ENCODE measurements at regions not wholly inside any gene's neighbourhood (a gene's known extent, or its start where the extent isn't known, plus 50 kb on each side); places are given as distances from the start of the nearest gene placed in this dataset.

GRCh38 chr1:229884765-229885164 is 182.3 kb upstream of the GALNT2 start:
- Histone ChIP-seq H3K4me3 (ENCODE audit: low read depth, low read length) (no peak overlapping the region), H3K27me3 (ENCODE audit: insufficient read depth, low read length) (peaks cover 67% of the 10 kb centered on the region), H3K27ac (ENCODE audit: low read depth, low read length) (no peak overlapping the region), H3K79me2 (ENCODE audit: control insufficient read depth, insufficient read depth, low read length, unreplicated experiment) (no peaks in the 10 kb centered on the region), H3K36me3 (ENCODE audit: insufficient read depth, low read length) (no peaks in the 10 kb centered on the region), H2AFZ (ENCODE audit: low read length, unreplicated experiment) (no peak overlapping the region), H3K4me1 (ENCODE audit: control insufficient read depth, insufficient read depth, low read length, unreplicated experiment) (no peaks in the 10 kb centered on the region)

GRCh38 chr1:229885568-229886495 is 181.2 kb upstream of the GALNT2 start:
- no peaks in the 10 kb centered on the region for H3K36me3 ChIP-seq (ENCODE audit: insufficient read depth, low read length)
- H3K79me2 ChIP-seq (ENCODE audit: control insufficient read depth, insufficient read depth, low read length, unreplicated experiment), result no peaks in the 10 kb centered on the region
- no peak overlapping the region for H3K27ac ChIP-seq (ENCODE audit: low read depth, low read length)
- no peaks in the 10 kb centered on the region for H3K4me1 ChIP-seq (ENCODE audit: control insufficient read depth, insufficient read depth, low read length, unreplicated experiment)
- no peak overlapping the region for H3K4me3 ChIP-seq (ENCODE audit: low read depth, low read length)
- H3K27me3 ChIP-seq (ENCODE audit: insufficient read depth, low read length), result peaks cover 58% of the 10 kb centered on the region
- H2AFZ ChIP-seq (ENCODE audit: low read length, unreplicated experiment), result no peak overlapping the region

- Histone ChIP-seq H3K4me1 (ENCODE audit: control insufficient read depth, insufficient read depth, low read length, unreplicated experiment) (no peaks in the 10 kb centered on the region), H3K4me3 (ENCODE audit: low read depth, low read length) (no peak overlapping the region), H2AFZ (ENCODE audit: low read length, unreplicated experiment) (no peak overlapping the region), H3K79me2 (ENCODE audit: control insufficient read depth, insufficient read depth, low read length, unreplicated experiment) (no peaks in the 10 kb centered on the region), H3K36me3 (ENCODE audit: insufficient read depth, low read length) (no peaks in the 10 kb centered on the region), H3K27me3 (ENCODE audit: insufficient read depth, low read length) (peaks cover 54% of the 10 kb centered on the region), H3K27ac (ENCODE audit: low read depth, low read length) (no peak overlapping the region)
Observed at GRCh38 chr1:229886636-229887035, 180.4 kb upstream of the GALNT2 start.

DNA sequence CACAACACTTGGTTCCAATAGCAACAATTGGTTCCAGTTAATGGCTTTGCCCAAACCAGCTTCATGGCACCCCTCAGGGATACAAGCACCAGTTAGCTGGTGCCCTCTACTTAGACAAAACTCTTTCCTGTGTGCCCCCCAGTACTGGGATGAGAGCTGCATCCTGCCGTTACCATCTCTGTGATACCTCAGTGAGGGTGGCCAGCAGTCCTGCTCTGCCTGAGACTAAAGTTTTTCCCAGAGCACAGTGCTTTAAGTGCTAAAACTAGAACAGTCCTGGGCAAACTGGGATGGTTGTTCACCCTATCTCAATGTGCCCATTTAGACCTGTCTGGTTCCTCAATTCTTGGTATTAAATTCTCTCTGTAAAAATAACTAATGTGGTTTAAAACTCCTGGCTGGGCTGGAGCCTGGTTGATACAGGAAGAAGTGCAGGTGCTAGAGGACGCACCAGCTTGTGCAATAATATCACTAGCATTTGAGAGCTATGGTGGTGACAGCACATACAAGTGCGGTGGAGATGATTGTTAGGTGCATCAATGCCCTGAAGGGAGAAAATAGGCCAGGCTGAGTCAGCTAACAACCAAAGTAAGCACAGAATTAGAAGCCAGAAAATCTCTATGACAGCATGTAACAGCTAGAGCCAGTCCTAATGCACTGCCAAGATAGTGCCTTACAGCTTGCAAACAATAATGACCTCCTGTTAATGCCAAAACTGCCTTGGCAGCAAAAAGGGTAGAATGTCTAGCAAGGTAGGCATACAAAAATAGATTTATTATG is 179.8 kb upstream of the GALNT2 start:
- H3K4me1 ChIP-seq (ENCODE audit: control insufficient read depth, insufficient read depth, low read length, unreplicated experiment), result no peaks in the 10 kb centered on the region
- no peaks in the 10 kb centered on the region for H3K36me3 ChIP-seq (ENCODE audit: insufficient read depth, low read length)
- no peak overlapping the region for H2AFZ ChIP-seq (ENCODE audit: low read length, unreplicated experiment)
- H3K4me3 ChIP-seq (ENCODE audit: low read depth, low read length), result no peak overlapping the region
- no peak overlapping the region for H3K27ac ChIP-seq (ENCODE audit: low read depth, low read length)
- no peaks in the 10 kb centered on the region for H3K79me2 ChIP-seq (ENCODE audit: control insufficient read depth, insufficient read depth, low read length, unreplicated experiment)
- peaks cover 54% of the 10 kb centered on the region for H3K27me3 ChIP-seq (ENCODE audit: insufficient read depth, low read length)

GRCh38 chr1:229888157-229888556 is 178.9 kb upstream of the GALNT2 start:
- Histone ChIP-seq H3K36me3 (ENCODE audit: insufficient read depth, low read length) (no peaks in the 10 kb centered on the region), H3K79me2 (ENCODE audit: control insufficient read depth, insufficient read depth, low read length, unreplicated experiment) (no peaks in the 10 kb centered on the region), H2AFZ (ENCODE audit: low read length, unreplicated experiment) (no peak overlapping the region), H3K4me1 (ENCODE audit: control insufficient read depth, insufficient read depth, low read length, unreplicated experiment) (no peaks in the 10 kb centered on the region), H3K4me3 (ENCODE audit: low read depth, low read length) (no peak overlapping the region), H3K27me3 (ENCODE audit: insufficient read depth, low read length) (peaks cover 54% of the 10 kb centered on the region), H3K27ac (ENCODE audit: low read depth, low read length) (no peak overlapping the region)

DNA sequence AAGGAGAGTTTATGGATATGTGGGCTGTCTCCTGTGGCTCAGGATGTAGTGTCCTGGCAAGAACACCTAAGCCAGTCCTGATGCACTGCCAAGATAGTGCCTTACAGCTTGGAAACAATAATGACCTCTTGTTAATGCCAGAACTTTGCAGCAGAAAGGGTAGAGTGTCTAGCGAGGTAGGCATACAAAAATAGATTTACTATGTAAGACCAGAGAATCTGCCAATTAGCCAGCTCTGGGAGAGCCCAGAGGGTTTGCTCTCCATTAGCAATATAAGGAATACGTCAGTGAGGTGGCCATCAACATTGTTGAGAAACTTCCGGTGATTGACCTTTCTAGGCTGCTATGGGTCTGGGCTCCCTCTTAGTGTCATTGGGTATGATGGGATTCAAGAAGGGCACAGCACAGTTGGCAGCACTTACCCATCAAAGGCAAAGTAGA is 178.5 kb upstream of the GALNT2 start:
- Histone ChIP-seq H3K4me1 (ENCODE audit: control insufficient read depth, insufficient read depth, low read length, unreplicated experiment) (no peaks in the 10 kb centered on the region), H2AFZ (ENCODE audit: low read length, unreplicated experiment) (no peak overlapping the region), H3K4me3 (ENCODE audit: low read depth, low read length) (no peak overlapping the region), H3K79me2 (ENCODE audit: control insufficient read depth, insufficient read depth, low read length, unreplicated experiment) (no peaks in the 10 kb centered on the region), H3K27ac (ENCODE audit: low read depth, low read length) (no peak overlapping the region), H3K27me3 (ENCODE audit: insufficient read depth, low read length) (peaks cover 54% of the 10 kb centered on the region), H3K36me3 (ENCODE audit: insufficient read depth, low read length) (no peaks in the 10 kb centered on the region)

DNA sequence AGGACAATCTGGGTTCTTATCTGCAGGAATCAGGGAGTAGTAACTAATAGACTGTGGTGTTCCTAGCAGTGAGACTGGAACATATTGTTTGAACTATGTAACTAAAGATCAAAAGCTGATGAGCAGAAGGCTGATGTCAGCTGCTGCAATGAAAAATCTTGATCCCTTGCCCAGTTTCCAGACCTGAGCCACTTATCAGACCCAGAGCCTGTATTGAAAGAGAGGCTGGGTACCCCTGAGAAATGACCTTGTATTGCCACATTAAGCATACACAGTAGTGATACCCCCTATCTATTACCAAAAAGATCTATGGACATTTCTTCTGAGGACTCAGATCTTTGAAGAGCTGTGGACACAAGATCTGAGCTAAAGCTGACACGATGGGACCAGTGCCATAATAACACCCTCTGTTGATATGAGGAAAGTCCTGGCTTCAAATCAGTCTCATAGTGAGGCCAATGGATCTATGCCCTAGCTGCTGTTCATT is 178.0 kb upstream of the GALNT2 start:
- no peaks in the 10 kb centered on the region for H3K4me1 ChIP-seq (ENCODE audit: control insufficient read depth, insufficient read depth, low read length, unreplicated experiment)
- H3K27me3 ChIP-seq (ENCODE audit: insufficient read depth, low read length), result peaks cover 54% of the 10 kb centered on the region
- no peak overlapping the region for H3K27ac ChIP-seq (ENCODE audit: low read depth, low read length)
- no peak overlapping the region for H3K4me3 ChIP-seq (ENCODE audit: low read depth, low read length)
- no peak overlapping the region for H2AFZ ChIP-seq (ENCODE audit: low read length, unreplicated experiment)
- H3K36me3 ChIP-seq (ENCODE audit: insufficient read depth, low read length), result no peaks in the 10 kb centered on the region
- H3K79me2 ChIP-seq (ENCODE audit: control insufficient read depth, insufficient read depth, low read length, unreplicated experiment), result no peaks in the 10 kb centered on the region

DNA sequence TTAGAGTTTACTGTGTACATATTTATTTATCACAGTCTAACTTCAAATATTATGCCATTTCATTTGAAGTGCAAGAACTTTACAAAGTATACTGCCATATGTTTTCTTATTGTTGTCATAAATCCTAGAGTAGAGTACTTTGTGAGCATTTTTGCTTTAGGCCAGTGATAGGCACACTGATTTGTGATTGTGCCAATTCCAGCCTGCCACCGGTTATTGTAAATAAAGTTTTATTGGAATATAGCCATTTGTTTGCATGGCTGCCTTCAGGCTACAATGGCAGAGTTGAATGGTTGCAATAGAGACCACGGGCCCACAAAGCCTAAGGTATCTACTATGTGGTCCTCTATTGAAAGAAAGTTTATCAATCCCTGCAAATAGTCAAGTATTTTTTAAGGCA is 175.8 kb upstream of the GALNT2 start:
- H3K4me1 ChIP-seq (ENCODE audit: control insufficient read depth, insufficient read depth, low read length, unreplicated experiment), result no peaks in the 10 kb centered on the region
- no peaks in the 10 kb centered on the region for H3K79me2 ChIP-seq (ENCODE audit: control insufficient read depth, insufficient read depth, low read length, unreplicated experiment)
- H2AFZ ChIP-seq (ENCODE audit: low read length, unreplicated experiment), result no peak overlapping the region
- no peak overlapping the region for H3K4me3 ChIP-seq (ENCODE audit: low read depth, low read length)
- H3K36me3 ChIP-seq (ENCODE audit: insufficient read depth, low read length), result no peaks in the 10 kb centered on the region
- no peak overlapping the region for H3K27ac ChIP-seq (ENCODE audit: low read depth, low read length)
- H3K27me3 ChIP-seq (ENCODE audit: insufficient read depth, low read length), result peaks cover 41% of the 10 kb centered on the region

- H3K27me3 ChIP-seq (ENCODE audit: insufficient read depth, low read length), result peaks cover 40% of the 10 kb centered on the region
- no peaks in the 10 kb centered on the region for H3K79me2 ChIP-seq (ENCODE audit: control insufficient read depth, insufficient read depth, low read length, unreplicated experiment)
- H3K4me1 ChIP-seq (ENCODE audit: control insufficient read depth, insufficient read depth, low read length, unreplicated experiment), result no peaks in the 10 kb centered on the region
- H2AFZ ChIP-seq (ENCODE audit: low read length, unreplicated experiment), result no peak overlapping the region
- no peak overlapping the region for H3K27ac ChIP-seq (ENCODE audit: low read depth, low read length)
- H3K4me3 ChIP-seq (ENCODE audit: low read depth, low read length), result no peak overlapping the region
- no peaks in the 10 kb centered on the region for H3K36me3 ChIP-seq (ENCODE audit: insufficient read depth, low read length)
Observed at GRCh38 chr1:229892515-229893117, 174.4 kb upstream of the GALNT2 start.

GRCh38 chr1:229893762-229894444 is 173.1 kb upstream of the GALNT2 start:
- Histone ChIP-seq H3K79me2 (ENCODE audit: control insufficient read depth, insufficient read depth, low read length, unreplicated experiment) (no peaks in the 10 kb centered on the region), H3K27ac (ENCODE audit: low read depth, low read length) (no peak overlapping the region)

More at GRCh38 chr1:229893762-229894444, 173.1 kb upstream of the GALNT2 start:
- no peaks in the 10 kb centered on the region for H3K36me3 ChIP-seq (ENCODE audit: insufficient read depth, low read length)
- H2AFZ ChIP-seq (ENCODE audit: low read length, unreplicated experiment), result no peak overlapping the region
- H3K4me1 ChIP-seq (ENCODE audit: control insufficient read depth, insufficient read depth, low read length, unreplicated experiment), result no peaks in the 10 kb centered on the region
- peaks cover 48% of the 10 kb centered on the region for H3K27me3 ChIP-seq (ENCODE audit: insufficient read depth, low read length)
- H3K4me3 ChIP-seq (ENCODE audit: low read depth, low read length), result no peak overlapping the region

Measured in ACC112 (cell line).